ENCODE measurements at regions not wholly inside any gene's neighbourhood (a gene's known extent, or its start where the extent isn't known, plus 50 kb on each side); places are given as distances from the start of the nearest gene placed in this dataset.
A peak's percentile ranks its signal among the peaks of the same experiment; 100 is the strongest.

- H3K9me3 ChIP-seq (ENCODE audit: insufficient read depth, low read depth) = no peaks in the 10 kb centered on the region
- H3K4me3 ChIP-seq = no peak overlapping the region
- no peaks in the 10 kb centered on the region for H3K79me2 ChIP-seq (ENCODE audit: low read depth)
- BruUV-seq (replicated peaks) = no TSS peak
- no peak overlapping the region for H3K4me2 ChIP-seq
- no peaks in the 10 kb centered on the region for H3K4me1 ChIP-seq (replicated peaks; ENCODE audit: insufficient read depth)
- intact Hi-C loops (cut with micrococcal nuclease; ENCODE audit: unreplicated experiment) = no loop called here
- H2AFZ ChIP-seq = no peak overlapping the region
- H3K27ac ChIP-seq = no peak overlapping the region
- TF ChIP-seq CTCF (conservative IDR thresholded peaks at IDR 0.05) (no peak), EZH2 (IDR thresholded peaks at IDR 0.05; ENCODE audit: low read depth) (no peak)
- ChIA-PET CTCF (no interaction called here), POLR2A (ENCODE audit: unreplicated experiment) (no interaction called here)
- H3K36me3 ChIP-seq (ENCODE audit: low read depth) = no peaks in the 10 kb centered on the region
- no peaks in the 10 kb centered on the region for H3K9me2 ChIP-seq (ENCODE audit: insufficient read depth)
- H3F3A ChIP-seq (ENCODE audit: insufficient read depth, low read depth) = no peaks in the 10 kb centered on the region
- H3K27me3 ChIP-seq (ENCODE audit: insufficient read depth, low read depth) = no peaks in the 10 kb centered on the region
- no peak for DNase-seq
- H4K20me1 ChIP-seq (ENCODE audit: insufficient read depth) = no peaks in the 10 kb centered on the region
Measured at GRCh38 chr10:118401708-118402193, 59.6 kb upstream of the FAM204A start.

GRCh38 chr10:118397391-118397790, 55.3 kb upstream of the FAM204A start:
- H3K4me1 ChIP-seq (replicated peaks; ENCODE audit: insufficient read depth) = no peaks in the 10 kb centered on the region
- no TSS peak for BruUV-seq (replicated peaks)
- no peak overlapping the region for H3K4me3 ChIP-seq
- ChIA-PET CTCF (no interaction called here), POLR2A (ENCODE audit: unreplicated experiment) (no interaction called here)
- H3K9me3 ChIP-seq (ENCODE audit: insufficient read depth, low read depth) = no peaks in the 10 kb centered on the region
- TF ChIP-seq CTCF (conservative IDR thresholded peaks at IDR 0.05) (no peak), EZH2 (IDR thresholded peaks at IDR 0.05; ENCODE audit: low read depth) (no peak)
- no peaks in the 10 kb centered on the region for H4K20me1 ChIP-seq (ENCODE audit: insufficient read depth)
- no peak overlapping the region for H2AFZ ChIP-seq
- H3K4me2 ChIP-seq = no peak overlapping the region
- no peak for DNase-seq
- H3K27me3 ChIP-seq (ENCODE audit: insufficient read depth, low read depth) = no peaks in the 10 kb centered on the region
- intact Hi-C loops (cut with micrococcal nuclease; ENCODE audit: unreplicated experiment) = no loop called here
- H3K27ac ChIP-seq = no peak overlapping the region
- no peaks in the 10 kb centered on the region for H3K36me3 ChIP-seq (ENCODE audit: low read depth)
- no peaks in the 10 kb centered on the region for H3K9me2 ChIP-seq (ENCODE audit: insufficient read depth)
- no peaks in the 10 kb centered on the region for H3F3A ChIP-seq (ENCODE audit: insufficient read depth, low read depth)
- no peaks in the 10 kb centered on the region for H3K79me2 ChIP-seq (ENCODE audit: low read depth)

GRCh38 chr10:118395947-118396346, 53.8 kb upstream of the FAM204A start:
- Histone ChIP-seq H3F3A (ENCODE audit: insufficient read depth, low read depth) (no peaks in the 10 kb centered on the region), H3K4me2 (no peak overlapping the region), H3K4me3 (no peak overlapping the region), H3K4me1 (replicated peaks; ENCODE audit: insufficient read depth) (no peaks in the 10 kb centered on the region), H3K9me3 (ENCODE audit: insufficient read depth, low read depth) (no peaks in the 10 kb centered on the region), H3K27ac (no peak overlapping the region), H4K20me1 (ENCODE audit: insufficient read depth) (no peaks in the 10 kb centered on the region), H3K79me2 (ENCODE audit: low read depth) (no peaks in the 10 kb centered on the region), H3K27me3 (ENCODE audit: insufficient read depth, low read depth) (no peaks in the 10 kb centered on the region), H3K36me3 (ENCODE audit: low read depth) (no peaks in the 10 kb centered on the region), H2AFZ (no peak overlapping the region), H3K9me2 (ENCODE audit: insufficient read depth) (no peaks in the 10 kb centered on the region)
- TF ChIP-seq EZH2 (IDR thresholded peaks at IDR 0.05; ENCODE audit: low read depth) (no peak), CTCF (conservative IDR thresholded peaks at IDR 0.05) (no peak)
- no TSS peak for BruUV-seq (replicated peaks)
- CTCF ChIA-PET = interaction anchor here (0.5 kb wide), 1 partner anchor 74 kb away, joined by 3 read pairs; no protein-coding TSS in a partner anchor
- intact Hi-C loops (cut with micrococcal nuclease; ENCODE audit: unreplicated experiment) = no loop called here
- POLR2A ChIA-PET (ENCODE audit: unreplicated experiment) = no interaction called here
- peak in 1 of 2 experiments; percentile 36 for DNase-seq
